HCT116 (cell line): ENCODE measurements at regions not wholly inside any gene's neighbourhood (a gene's known extent, or its start where the extent isn't known, plus 50 kb on each side); places are given as distances from the start of the nearest gene placed in this dataset.

Experiments used
- ATF3 ChIP-seq: IDR thresholded peaks from 2 replicates; pipeline ENCODE4 v1.6.1; 2012
- CTCF ChIP-seq, 3 experiments: fragments of 200-600 bp in 1 of 3; sonication (generic) in 1 of 3; IDR thresholded peaks in 2 of 3; conservative IDR thresholded peaks in 1 of 3; 2 replicates each; pipeline ENCODE4 v1.5.1; 2012 to 2017; ENCODE audit warnings: low read depth in 2 of 3, low read length in 2 of 3, antibody characterized with exemption in 1 of 3, borderline replicate concordance in 1 of 3, control low read depth in 1 of 3, mild to moderate bottlenecking in 1 of 3, mixed read lengths in 1 of 3, mixed run types in 1 of 3, moderate library complexity in 1 of 3; ENCODE audit not compliant: insufficient read depth in 1 of 3
- EZH2 ChIP-seq: fragments of 200-600 bp; sonication (generic); IDR thresholded peaks from 2 replicates; pipeline ENCODE4 v1.6.1; 2017; ENCODE audit warnings: antibody characterized with exemption, mixed run types
- EZH2phosphoT487 ChIP-seq: fragments of 200-600 bp; IDR thresholded peaks from 2 replicates; pipeline ENCODE4 v1.6.1; 2018; ENCODE audit warnings: antibody characterized with exemption, borderline replicate concordance
- FOSL1 ChIP-seq: IDR thresholded peaks from 2 replicates; pipeline ENCODE4 v1.6.1; 2012; ENCODE audit warnings: low read depth
- MAX ChIP-seq: IDR thresholded peaks from 2 replicates; pipeline ENCODE4 v1.6.1; 2012
- POLR2A ChIP-seq: IDR thresholded peaks from 2 replicates; pipeline ENCODE4 v1.7.0; 2011; ENCODE audit warnings: borderline replicate concordance; ENCODE audit not compliant: insufficient read depth, insufficient read length; ENCODE audit errors: extremely low read depth
- POLR2AphosphoS5 ChIP-seq: IDR thresholded peaks from 2 replicates; pipeline ENCODE4 v1.6.1; 2011; ENCODE audit warnings: mild to moderate bottlenecking, low read depth, low read length, moderate library complexity
- RAD21 ChIP-seq: IDR thresholded peaks from 2 replicates; pipeline ENCODE4 v1.6.1; 2012; ENCODE audit warnings: low read depth, mild to moderate bottlenecking
- SIN3A ChIP-seq: IDR thresholded peaks from 2 replicates; pipeline ENCODE4 v1.6.1; 2012; ENCODE audit warnings: low read depth
- SP1 ChIP-seq: IDR thresholded peaks from 2 replicates; pipeline ENCODE4 v1.6.1; 2012; ENCODE audit warnings: low read depth
- TCF7L2 ChIP-seq: IDR thresholded peaks from 2 replicates; pipeline ENCODE4 v1.7.0; 2011; ENCODE audit warnings: borderline replicate concordance, inconsistent platforms; ENCODE audit not compliant: insufficient read depth, insufficient read length; ENCODE audit errors: extremely low read depth
- YY1 ChIP-seq: IDR thresholded peaks from 2 replicates; pipeline ENCODE4 v1.6.1; 2011; ENCODE audit warnings: low read length, low read depth, moderate library complexity, mild to moderate bottlenecking; ENCODE audit not compliant: insufficient replicate concordance; ENCODE audit errors: extremely low read depth
- ZFX ChIP-seq: fragments of 450-650 bp; IDR thresholded peaks from 2 replicates; pipeline ENCODE4 v1.6.1; 2017

- TF ChIP-seq POLR2A (no peak), CTCF (IDR thresholded peaks at IDR 0.05 in 2 of 3, conservative IDR thresholded peaks at IDR 0.05 in 1 of 3; ENCODE audit: borderline replicate concordance in 1 of 3, insufficient read depth in 1 of 3, low read depth in 2 of 3, low read length in 2 of 3) (no peak), SP1 (no peak), POLR2AphosphoS5 (no peak), MAX (no peak), ATF3 (no peak), SIN3A (no peak), RAD21 (no peak), YY1 (no peak), EZH2 (no peak), EZH2phosphoT487 (no peak), ZFX (no peak), FOSL1 (no peak), TCF7L2 (no peak)
Observed at GRCh38 chr1:118555638-118556037, 370.6 kb upstream of the SPAG17 start.
